ENCODE measurements at regions not wholly inside any gene's neighbourhood (a gene's known extent, or its start where the extent isn't known, plus 50 kb on each side); places are given as distances from the start of the nearest gene placed in this dataset.

- no peak for TF ChIP-seq CTCF (IDR thresholded peaks at IDR 0.05; ENCODE audit: borderline replicate concordance)
- peak overlapping the region; percentile 48 for H3K27ac ChIP-seq (replicated peaks)
- no peaks in the 10 kb centered on the region for H3K9me3 ChIP-seq (replicated peaks)
- peak overlapping the region; percentile 34 for H3K4me3 ChIP-seq
- no peaks in the 10 kb centered on the region for H3K4me1 ChIP-seq
- H3K27me3 ChIP-seq (ENCODE audit: low read depth): no peaks in the 10 kb centered on the region
- H3K36me3 ChIP-seq: no peaks in the 10 kb centered on the region
- DNase-seq: no peak
- intact Hi-C loops (cut with micrococcal nuclease): no loop called here
Observed at GRCh38 chrX:131747173-131747572, 203.3 kb downstream of the OR13H1 start.

GRCh38 chrX:131752493-131753198, 208.8 kb downstream of the OR13H1 start:
- intact Hi-C loops (cut with micrococcal nuclease): no loop called here
- TF ChIP-seq CTCF (IDR thresholded peaks at IDR 0.05; ENCODE audit: borderline replicate concordance): no peak
- no peak for DNase-seq
- H3K27me3 ChIP-seq (ENCODE audit: low read depth): no peaks in the 10 kb centered on the region
- H3K36me3 ChIP-seq: no peaks in the 10 kb centered on the region
- no peak overlapping the region for H3K4me3 ChIP-seq
- H3K4me1 ChIP-seq: no peaks in the 10 kb centered on the region
- H3K9me3 ChIP-seq (replicated peaks): no peaks in the 10 kb centered on the region
- no peak overlapping the region for H3K27ac ChIP-seq (replicated peaks)

DNA sequence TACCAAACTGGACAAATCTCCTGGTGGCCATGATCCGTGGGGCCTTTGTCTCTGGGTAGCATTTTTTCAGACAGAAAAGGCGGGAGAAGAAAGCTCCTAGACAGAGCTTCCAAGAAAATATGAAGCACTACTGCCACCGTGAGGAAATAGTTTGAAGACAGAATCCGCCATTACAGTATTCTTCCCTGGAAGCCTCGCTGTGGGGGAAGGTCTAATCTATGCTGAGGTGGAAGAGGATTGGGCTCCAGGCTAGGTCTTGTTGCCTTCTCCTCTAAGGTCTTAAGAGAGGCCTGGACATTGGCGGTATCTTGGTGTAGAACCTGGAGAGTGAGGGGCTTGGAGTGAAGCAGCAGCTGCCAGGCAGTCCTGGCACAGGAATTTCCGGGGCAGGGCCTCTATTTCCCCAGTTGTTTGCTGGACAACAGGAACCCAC, 218.9 kb downstream of the OR13H1 start:
- H3K4me3 ChIP-seq: no peak overlapping the region

GRCh38 chrX:131763674-131764073, 219.8 kb downstream of the OR13H1 start:
- no peaks in the 10 kb centered on the region for H3K36me3 ChIP-seq
- no peaks in the 10 kb centered on the region for H3K9me3 ChIP-seq (replicated peaks)
- DNase-seq: no peak
- no peak for TF ChIP-seq CTCF (IDR thresholded peaks at IDR 0.05; ENCODE audit: borderline replicate concordance)
- no peaks in the 10 kb centered on the region for H3K4me1 ChIP-seq
- H3K27ac ChIP-seq (replicated peaks): no peak overlapping the region
- H3K27me3 ChIP-seq (ENCODE audit: low read depth): no peaks in the 10 kb centered on the region
- no peak overlapping the region for H3K4me3 ChIP-seq
- intact Hi-C loops (cut with micrococcal nuclease): no loop called here

More for the DNA sequence above, 218.9 kb downstream of the OR13H1 start:
- Histone ChIP-seq H3K27me3 (ENCODE audit: low read depth) (no peaks in the 10 kb centered on the region), H3K27ac (replicated peaks) (no peak overlapping the region), H3K4me1 (no peaks in the 10 kb centered on the region), H3K9me3 (replicated peaks) (no peaks in the 10 kb centered on the region), H3K36me3 (no peaks in the 10 kb centered on the region)
- TF ChIP-seq CTCF (IDR thresholded peaks at IDR 0.05; ENCODE audit: borderline replicate concordance): no peak
- no peak for DNase-seq
- intact Hi-C loops (cut with micrococcal nuclease): no loop called here

DNA sequence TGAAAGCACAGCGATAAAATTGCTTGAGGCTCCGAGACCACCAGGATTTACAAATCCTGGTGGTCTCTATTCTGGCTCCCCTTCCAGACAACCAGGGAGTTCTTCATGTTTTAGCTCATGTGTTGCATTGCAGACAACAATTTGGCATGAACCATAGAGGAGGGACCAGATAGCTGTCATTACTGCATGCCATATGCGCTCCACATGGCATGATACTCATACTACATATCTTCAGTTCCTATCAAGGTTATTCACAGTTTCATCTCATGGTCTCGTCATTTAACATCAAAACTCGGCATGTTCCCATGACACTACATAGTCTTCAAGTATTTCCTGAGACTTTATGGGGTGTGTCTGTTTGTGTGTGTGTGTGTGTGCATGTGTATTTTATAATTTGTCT, 220.3 kb downstream of the OR13H1 start:
- Histone ChIP-seq H3K4me3 (no peak overlapping the region), H3K4me1 (no peaks in the 10 kb centered on the region), H3K9me3 (replicated peaks) (no peaks in the 10 kb centered on the region), H3K36me3 (no peaks in the 10 kb centered on the region), H3K27ac (replicated peaks) (no peak overlapping the region), H3K27me3 (ENCODE audit: low read depth) (no peaks in the 10 kb centered on the region)
- intact Hi-C loops (cut with micrococcal nuclease): no loop called here
- TF ChIP-seq CTCF (IDR thresholded peaks at IDR 0.05; ENCODE audit: borderline replicate concordance): no peak
- no peak for DNase-seq
